IMR-90 (cell line): ENCODE measurements at regions not wholly inside any gene's neighbourhood (a gene's known extent, or its start where the extent isn't known, plus 50 kb on each side); places are given as distances from the start of the nearest gene placed in this dataset.

Source experiments
- ATAC-seq: fragments of 200-7000 bp; cut with Tn5 transposase; 2 replicates; pipeline ENCODE4 v1.9.1; 2020; ENCODE audit warnings: low read depth, mild to moderate bottlenecking, moderate library complexity
- BruUV-seq: library from RNA; stranded (reverse); fragments of 400-500 nt; replicated peaks from 2 replicates; lab custom pipeline; 2021; lab: Mats Ljungman, UMichigan
- CTCF ChIA-PET: fragments of 300-600 bp; formaldehyde crosslinking; extraction: SDS; loops from one replicate; lab custom pipeline; 2021; ENCODE audit warnings: antibody characterized with exemption; lab: Yijun Ruan, JAX
- POLR2A ChIA-PET: fragments of 300-600 bp; sonication (Branson Sonifier 250); formaldehyde crosslinking; loops from one replicate; lab custom pipeline; 2022; ENCODE audit warnings: antibody characterized with exemption; ENCODE audit not compliant: unreplicated experiment; lab: Charles Lee
- DNase-seq: peaks from one replicate; pipeline ENCODE4 v3.0.0; 2013
- H2AFZ ChIP-seq: replicated peaks from 2 replicates; pipeline ENCODE3; 2013; ENCODE audit warnings: low read length, mild to moderate bottlenecking; ENCODE audit not compliant: poor library complexity
- H2AK5ac ChIP-seq: 2 replicates; pipeline ENCODE4 v1.6.1; 2013; ENCODE audit warnings: low read depth, low read length, inconsistent platforms
- H2AK9ac ChIP-seq: replicated peaks from 2 replicates; pipeline ENCODE3; 2013; ENCODE audit warnings: mild to moderate bottlenecking, low read depth, low read length, moderate library complexity; ENCODE audit not compliant: poor library complexity
- H2BK120ac ChIP-seq: 2 replicates; pipeline ENCODE4 v1.6.1; 2013; ENCODE audit warnings: low read depth, low read length, inconsistent platforms
- H2BK15ac ChIP-seq: 3 replicates; pipeline ENCODE4 v1.6.1; 2013; ENCODE audit warnings: low read depth, low read length, inconsistent platforms
- H2BK20ac ChIP-seq: 2 replicates; pipeline ENCODE4 v1.6.1; 2013; ENCODE audit warnings: low read depth, mild to moderate bottlenecking, inconsistent platforms, low read length, moderate library complexity
- H2BK5ac ChIP-seq: 2 replicates; pipeline ENCODE4 v1.6.1; 2013; ENCODE audit warnings: mild to moderate bottlenecking, low read depth, low read length, inconsistent platforms; ENCODE audit not compliant: poor library complexity, severe bottlenecking
- H3K14ac ChIP-seq: replicated peaks from 2 replicates; pipeline ENCODE4 v1.6.1; 2013; ENCODE audit warnings: low read depth, low read length, inconsistent platforms
- H3K18ac ChIP-seq: 2 replicates; pipeline ENCODE4 v1.6.1; 2013; ENCODE audit warnings: low read depth, low read length, control low read depth
- H3K23ac ChIP-seq: 2 replicates; pipeline ENCODE4 v1.6.1; 2013; ENCODE audit warnings: low read depth, low read length, inconsistent platforms
- H3K27ac ChIP-seq: 2 replicates; pipeline ENCODE4 v1.5.1; 2013; ENCODE audit warnings: mild to moderate bottlenecking, control low read depth, low read length; ENCODE audit not compliant: insufficient read depth
- H3K27me3 ChIP-seq: 2 replicates; pipeline ENCODE4 v1.6.1; 2013; ENCODE audit warnings: low read length; ENCODE audit not compliant: control insufficient read depth, insufficient read depth
- H3K36me3 ChIP-seq: 2 replicates; pipeline ENCODE4 v1.6.1; 2013; ENCODE audit warnings: low read length, mixed read lengths; ENCODE audit not compliant: control insufficient read depth, insufficient read depth
- H3K4ac ChIP-seq: 2 replicates; pipeline ENCODE4 v1.6.1; 2013; ENCODE audit warnings: low read depth, low read length, inconsistent platforms
- H3K4me1 ChIP-seq: 2 replicates; pipeline ENCODE4 v1.6.1; 2013; ENCODE audit warnings: low read length, mixed read lengths; ENCODE audit not compliant: control insufficient read depth, insufficient read depth
- H3K4me2 ChIP-seq: 2 replicates; pipeline ENCODE4 v1.6.1; 2013; ENCODE audit warnings: low read depth, mild to moderate bottlenecking, control low read depth, low read length, moderate library complexity
- H3K4me3 ChIP-seq: 2 replicates; pipeline ENCODE4 v1.5.1; 2013; ENCODE audit warnings: low read depth, mild to moderate bottlenecking, control low read depth, low read length, moderate library complexity; ENCODE audit not compliant: insufficient read depth
- H3K56ac ChIP-seq: 2 replicates; pipeline ENCODE4 v1.6.1; 2013; ENCODE audit warnings: low read length, inconsistent platforms; ENCODE audit not compliant: insufficient read depth; ENCODE audit errors: extremely low read depth
- H3K79me1 ChIP-seq, 2 experiments: 2 replicates each; pipeline ENCODE4 v1.6.1; 2013; ENCODE audit warnings: low read length in 2 of 2, inconsistent platforms in 1 of 2, low read depth in 1 of 2
- H3K9ac ChIP-seq: 2 replicates; pipeline ENCODE4 v1.6.1; 2013; ENCODE audit warnings: low read depth, low read length, control low read depth
- H3K9me1 ChIP-seq: 2 replicates; pipeline ENCODE4 v1.6.1; 2013; ENCODE audit warnings: low read length, inconsistent platforms; ENCODE audit not compliant: insufficient read depth
- H3K9me3 ChIP-seq: 2 replicates; pipeline ENCODE4 v1.6.1; 2013; ENCODE audit warnings: low read length; ENCODE audit not compliant: control insufficient read depth, insufficient read depth
- H4K20me1 ChIP-seq: 2 replicates; pipeline ENCODE4 v1.6.1; 2013; ENCODE audit warnings: low read length, inconsistent platforms; ENCODE audit not compliant: insufficient read depth
- H4K5ac ChIP-seq: 2 replicates; pipeline ENCODE4 v1.6.1; 2013; ENCODE audit warnings: mild to moderate bottlenecking, low read depth, low read length, control low read depth
- H4K8ac ChIP-seq, 2 experiments: 2 replicates each; pipeline ENCODE4 v1.6.1; 2013; ENCODE audit warnings: low read depth in 2 of 2, low read length in 2 of 2, control low read depth in 1 of 2, inconsistent platforms in 1 of 2
- H4K91ac ChIP-seq: 2 replicates; pipeline ENCODE4 v1.6.1; 2013; ENCODE audit warnings: low read depth, low read length, inconsistent platforms; ENCODE audit not compliant: insufficient read depth
- BHLHE40 ChIP-seq: fragments of 150-350 bp; IDR thresholded peaks from 2 replicates; pipeline ENCODE4 v1.6.1; 2016; ENCODE audit warnings: mild to moderate bottlenecking, low read depth, low read length
- CEBPB ChIP-seq: IDR thresholded peaks from 2 replicates; pipeline ENCODE4 v1.6.1; 2012; ENCODE audit warnings: low read depth, low read length, improper control_type of control experiment
- CHD1 ChIP-seq: IDR thresholded peaks from 2 replicates; pipeline ENCODE4 v1.6.1; 2012; ENCODE audit warnings: low read depth, low read length, improper control_type of control experiment
- FOS ChIP-seq: fragments of 150-350 bp; IDR thresholded peaks from 2 replicates; pipeline ENCODE4 v1.6.1; 2016; ENCODE audit warnings: low read depth, low read length
- MAFK ChIP-seq: IDR thresholded peaks from 2 replicates; pipeline ENCODE4 v1.6.1; 2012; ENCODE audit warnings: low read depth, low read length, improper control_type of control experiment
- MAZ ChIP-seq: IDR thresholded peaks from 2 replicates; pipeline ENCODE4 v1.6.1; 2012; ENCODE audit warnings: low read depth, mild to moderate bottlenecking, low read length, improper control_type of control experiment, moderate library complexity, borderline replicate concordance
- MXI1 ChIP-seq: IDR thresholded peaks from 2 replicates; pipeline ENCODE4 v1.6.1; 2012; ENCODE audit warnings: low read depth, mild to moderate bottlenecking, low read length, moderate library complexity, borderline replicate concordance
- POLR2A ChIP-seq: IDR thresholded peaks from 2 replicates; pipeline ENCODE4 v1.6.1; 2012; ENCODE audit warnings: mild to moderate bottlenecking, low read depth, low read length
- RAD21 ChIP-seq: IDR thresholded peaks from 2 replicates; pipeline ENCODE4 v1.6.1; 2012; ENCODE audit warnings: low read length, improper control_type of control experiment
- RCOR1 ChIP-seq: IDR thresholded peaks from 2 replicates; pipeline ENCODE4 v1.6.1; 2012; ENCODE audit warnings: mild to moderate bottlenecking, low read length, improper control_type of control experiment; ENCODE audit not compliant: insufficient replicate concordance
- WGBS, 2 experiments: methylation state at CpG; one replicate each; pipeline versions ENCODE4 v1.1.5 to v1.1.7; 2013; ENCODE audit warnings: missing lambda C conversion rate in 2 of 2; ENCODE audit not compliant: insufficient read length in 1 of 2; ENCODE audit errors: extremely low coverage in 2 of 2; 5-methylcytosine and 5-hydroxymethylcytosine counted together
- dilution Hi-C: fragments of 300-500 bp; cut with HindIII; formaldehyde crosslinking; loops from one replicate; pipeline ENCODE4 v1.14.3; 2018; ENCODE audit warnings: low sequenced_read_pairs; ENCODE audit not compliant: unreplicated experiment
- in situ Hi-C: fragments of 300-500 bp; cut with MboI; formaldehyde crosslinking; loops from 3 replicates; pipeline ENCODE4 v1.14.3; 2019; ENCODE audit warnings: low sequenced_read_pairs, inconsistent platforms, mixed read lengths
- intact Hi-C: fragments of 100-400 bp; cut with micrococcal nuclease; formaldehyde crosslinking; loops from 2 replicates; pipeline ENCODE4 v1.10.0; 2022
- TF ChIP-seq, protein P1 (sequence below): conservative IDR thresholded peaks from 2 replicates; pipeline ENCODE4 v1.5.1; 2012; ENCODE audit warnings: mild to moderate bottlenecking, low read depth, low read length, improper control_type of control experiment
- TF ChIP-seq, protein P2 (sequence below): fragments of 150-350 bp; IDR thresholded peaks from 2 replicates; pipeline ENCODE4 v1.6.1; 2017; ENCODE audit warnings: mild to moderate bottlenecking, antibody characterized with exemption, low read length, low read depth

DNA sequence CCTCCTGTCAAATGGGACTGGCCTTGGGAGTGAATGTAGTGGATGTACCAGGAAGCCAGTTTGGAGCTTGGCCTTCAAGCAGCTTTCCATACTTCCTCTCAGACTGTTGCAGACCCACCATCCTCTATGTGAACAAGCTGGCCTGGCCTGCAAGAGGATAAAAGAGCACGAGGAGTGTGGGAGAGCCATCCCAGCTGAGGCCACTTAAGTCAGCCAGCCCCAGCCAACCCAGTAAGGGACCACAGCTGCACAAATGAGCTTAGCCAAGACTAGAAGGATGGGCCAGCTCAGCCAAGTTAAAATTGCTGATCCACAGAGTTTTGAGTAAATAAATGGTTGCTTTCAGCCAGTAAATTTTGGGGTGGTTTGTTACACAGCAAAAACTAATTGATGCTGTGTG lies 156.9 kb upstream of the SOX4 start:
- DNase-seq, result no peak
- Histone ChIP-seq H3K36me3 (no peaks in the 10 kb centered on the region), H3K27me3 (no peaks in the 10 kb centered on the region), H4K20me1 (no peaks in the 10 kb centered on the region), H3K4ac (no peak overlapping the region), H2BK5ac (no peak overlapping the region), H3K4me3 (no peak overlapping the region), H3K9ac (no peak overlapping the region), H2AK5ac (no peak overlapping the region), H3K23ac (no peak overlapping the region), H2BK15ac (no peak overlapping the region), H3K27ac (no peak overlapping the region), H3K4me1 (no peaks in the 10 kb centered on the region), H3K9me3 (no peaks in the 10 kb centered on the region), H2BK20ac (no peak overlapping the region), H3K56ac (no peak overlapping the region), H2BK120ac (no peak overlapping the region), H4K5ac (no peak overlapping the region), H3K9me1 (no peaks in the 10 kb centered on the region), H4K91ac (no peak overlapping the region), H2AK9ac (no peak overlapping the region), H2AFZ (no peak overlapping the region), H3K79me1 (no peaks in the 10 kb centered on the region), H3K4me2 (no peak overlapping the region), H3K14ac (no peak overlapping the region), H4K8ac (no peak overlapping the region), H3K18ac (no peak overlapping the region)
- TF ChIP-seq FOS, result no peak
- no peak for TF ChIP-seq RCOR1
- TF ChIP-seq CHD1, result no peak
- no peak for TF ChIP-seq CEBPB
- TF ChIP-seq POLR2A, result no peak
- TF ChIP-seq, protein P1, sequence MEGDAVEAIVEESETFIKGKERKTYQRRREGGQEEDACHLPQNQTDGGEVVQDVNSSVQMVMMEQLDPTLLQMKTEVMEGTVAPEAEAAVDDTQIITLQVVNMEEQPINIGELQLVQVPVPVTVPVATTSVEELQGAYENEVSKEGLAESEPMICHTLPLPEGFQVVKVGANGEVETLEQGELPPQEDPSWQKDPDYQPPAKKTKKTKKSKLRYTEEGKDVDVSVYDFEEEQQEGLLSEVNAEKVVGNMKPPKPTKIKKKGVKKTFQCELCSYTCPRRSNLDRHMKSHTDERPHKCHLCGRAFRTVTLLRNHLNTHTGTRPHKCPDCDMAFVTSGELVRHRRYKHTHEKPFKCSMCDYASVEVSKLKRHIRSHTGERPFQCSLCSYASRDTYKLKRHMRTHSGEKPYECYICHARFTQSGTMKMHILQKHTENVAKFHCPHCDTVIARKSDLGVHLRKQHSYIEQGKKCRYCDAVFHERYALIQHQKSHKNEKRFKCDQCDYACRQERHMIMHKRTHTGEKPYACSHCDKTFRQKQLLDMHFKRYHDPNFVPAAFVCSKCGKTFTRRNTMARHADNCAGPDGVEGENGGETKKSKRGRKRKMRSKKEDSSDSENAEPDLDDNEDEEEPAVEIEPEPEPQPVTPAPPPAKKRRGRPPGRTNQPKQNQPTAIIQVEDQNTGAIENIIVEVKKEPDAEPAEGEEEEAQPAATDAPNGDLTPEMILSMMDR, result no peak
- no peak for TF ChIP-seq RAD21
- TF ChIP-seq, protein P2, sequence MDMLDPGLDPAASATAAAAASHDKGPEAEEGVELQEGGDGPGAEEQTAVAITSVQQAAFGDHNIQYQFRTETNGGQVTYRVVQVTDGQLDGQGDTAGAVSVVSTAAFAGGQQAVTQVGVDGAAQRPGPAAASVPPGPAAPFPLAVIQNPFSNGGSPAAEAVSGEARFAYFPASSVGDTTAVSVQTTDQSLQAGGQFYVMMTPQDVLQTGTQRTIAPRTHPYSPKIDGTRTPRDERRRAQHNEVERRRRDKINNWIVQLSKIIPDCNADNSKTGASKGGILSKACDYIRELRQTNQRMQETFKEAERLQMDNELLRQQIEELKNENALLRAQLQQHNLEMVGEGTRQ, result no peak
- TF ChIP-seq BHLHE40, result no peak
- TF ChIP-seq MAFK, result no peak
- TF ChIP-seq MAZ, result no peak
- no peak for TF ChIP-seq MXI1
- in situ Hi-C loops, result no loop called here
- intact Hi-C loops, result no loop called here
- no TSS peak for BruUV-seq
- ATAC-seq, result no peak
- whole genome bisulfite sequencing, 2 experiments, result no CpG with 5 or more reads among the region's 1 CpG
- dilution Hi-C loops, result no loop called here
- ChIA-PET POLR2A (no interaction called here), CTCF (no interaction called here)
